GM21825 (cell line): ENCODE measurements at regions not wholly inside any gene's neighbourhood (a gene's known extent, or its start where the extent isn't known, plus 50 kb on each side); places are given as distances from the start of the nearest gene placed in this dataset.

Experiments used
- ATAC-seq: cut with Tn5 transposase; IDR thresholded peaks from one replicate; pipeline ENCODE4 v1.9.1; 2021; ENCODE audit warnings: mild to moderate bottlenecking, moderate library complexity; ENCODE audit not compliant: unreplicated experiment

- ATAC-seq: no peak
These were observed 879.3 kb upstream of the SLIT2 start for GRCh38 chr4:19372390-19372789.

- ATAC-seq: no peak
These were observed 882.9 kb upstream of the SLIT2 start for GRCh38 chr4:19368800-19369199.

- no peak for ATAC-seq
These were observed 884.8 kb upstream of the SLIT2 start for GRCh38 chr4:19366916-19367315.

GRCh38 chr4:19358015-19358414, 893.7 kb upstream of the SLIT2 start:
- ATAC-seq: no peak

- no peak for ATAC-seq
These were observed 902.3 kb upstream of the SLIT2 start for GRCh38 chr4:19349416-19349815.

- no peak for ATAC-seq
These were observed 903.0 kb upstream of the SLIT2 start for GRCh38 chr4:19348746-19349145.

GRCh38 chr4:19346636-19347035, 905.1 kb upstream of the SLIT2 start:
- ATAC-seq: no peak

- no peak for ATAC-seq
These were observed 922.1 kb upstream of the SLIT2 start for GRCh38 chr4:19329631-19330030.

- no peak for ATAC-seq
These were observed 922.6 kb upstream of the SLIT2 start for GRCh38 chr4:19329077-19329476.

GRCh38 chr4:19327364-19327763, 924.3 kb upstream of the SLIT2 start:
- no peak for ATAC-seq

- ATAC-seq: no peak
These were observed 927.5 kb upstream of the SLIT2 start for GRCh38 chr4:19324184-19324583.

- ATAC-seq: no peak
These were observed 932.1 kb upstream of the SLIT2 start for GRCh38 chr4:19319607-19320006.

GRCh38 chr4:19317377-19317776, 934.3 kb upstream of the SLIT2 start:
- no peak for ATAC-seq

GRCh38 chr4:19314116-19314515, 937.6 kb upstream of the SLIT2 start:
- no peak for ATAC-seq

GRCh38 chr4:19309378-19309777, 942.3 kb upstream of the SLIT2 start:
- ATAC-seq: no peak

GRCh38 chr4:19304028-19304427, 947.7 kb upstream of the SLIT2 start:
- ATAC-seq: no peak

GRCh38 chr4:19301527-19301926, 950.2 kb upstream of the SLIT2 start:
- ATAC-seq: no peak

- ATAC-seq: no peak
These were observed 951.5 kb upstream of the SLIT2 start for GRCh38 chr4:19300213-19300612.

GRCh38 chr4:19298998-19299397, 952.7 kb upstream of the SLIT2 start:
- ATAC-seq: no peak

- no peak for ATAC-seq
These were observed 957.9 kb upstream of the SLIT2 start for GRCh38 chr4:19293781-19294180.

- no peak for ATAC-seq
These were observed 958.6 kb upstream of the SLIT2 start for GRCh38 chr4:19293080-19293479.

- no peak for ATAC-seq
These were observed 964.8 kb upstream of the SLIT2 start for GRCh38 chr4:19286924-19287323.

GRCh38 chr4:19285146-19285545, 966.6 kb upstream of the SLIT2 start:
- ATAC-seq: no peak

- no peak for ATAC-seq
These were observed 973.0 kb upstream of the SLIT2 start for GRCh38 chr4:19278665-19279064.
